Activated effector memory CD4-positive, alpha-beta T cell treated with anti-CD3 and anti-CD28 coated beads, Interleukin-2, amount 50 U/mL, for 16 hours (primary cell): ENCODE measurements at regions not wholly inside any gene's neighbourhood (a gene's known extent, or its start where the extent isn't known, plus 50 kb on each side); places are given as distances from the start of the nearest gene placed in this dataset.
"Not testable (repeated sequence)": the region's sequence is repeated elsewhere in the genome, so short reads cannot be mapped to it uniquely, and the experiment has no call there.

Source experiments
- DNase-seq: peaks from one replicate; pipeline ENCODE4 v3.0.0-alpha.2; 2020

GRCh38 chr7:4527988-4528636, 154.0 kb upstream of the FOXK1 start:
- no peak for DNase-seq

- DNase-seq, result no peak
Observed at GRCh38 chr7:4531236-4531635, 150.9 kb upstream of the FOXK1 start.

GRCh38 chr7:4533339-4533738, 148.8 kb upstream of the FOXK1 start:
- not testable (repeated sequence) for DNase-seq

- DNase-seq, result no peak
Observed at GRCh38 chr7:4549681-4550080, 132.4 kb upstream of the FOXK1 start.

- no peak for DNase-seq
Observed at GRCh38 chr7:4550117-4550516, 132.0 kb upstream of the FOXK1 start.

- no peak for DNase-seq
Observed at GRCh38 chr7:4552985-4553384, 129.1 kb upstream of the FOXK1 start.

- no peak for DNase-seq
Observed at GRCh38 chr7:4556868-4557793, 125.0 kb upstream of the FOXK1 start.

- no peak for DNase-seq
Observed at GRCh38 chr7:4561795-4562194, 120.3 kb upstream of the FOXK1 start.

GRCh38 chr7:4566714-4567113, 115.4 kb upstream of the FOXK1 start:
- no peak for DNase-seq

- DNase-seq, result no peak
Observed at GRCh38 chr7:4574851-4575250, 107.2 kb upstream of the FOXK1 start.

- no peak for DNase-seq
Observed at GRCh38 chr7:4575254-4575653, 106.8 kb upstream of the FOXK1 start.

GRCh38 chr7:4602905-4603842, 78.9 kb upstream of the FOXK1 start:
- peak; percentile 12 for DNase-seq

- peak; percentile 12 for DNase-seq
Observed at GRCh38 chr7:4603843-4604231, 78.3 kb upstream of the FOXK1 start.

GRCh38 chr7:4604456-4604940, 77.6 kb upstream of the FOXK1 start:
- DNase-seq, result no peak

GRCh38 chr7:4606797-4607196, 75.3 kb upstream of the FOXK1 start:
- DNase-seq, result peak; percentile 1

GRCh38 chr7:4607311-4607729, 74.8 kb upstream of the FOXK1 start:
- DNase-seq, result peak; percentile 38

GRCh38 chr7:4609576-4609975, 72.5 kb upstream of the FOXK1 start:
- DNase-seq, result peak; percentile 48

GRCh38 chr7:4610768-4611467, 71.2 kb upstream of the FOXK1 start:
- peak; percentile 76 for DNase-seq

- DNase-seq, result peak; percentile 60
Observed at GRCh38 chr7:4612237-4612636, 69.9 kb upstream of the FOXK1 start.

- peak; percentile 58 for DNase-seq
Observed at GRCh38 chr7:4612939-4613841, 68.9 kb upstream of the FOXK1 start.
